ENCODE measurements at regions not wholly inside any gene's neighbourhood (a gene's known extent, or its start where the extent isn't known, plus 50 kb on each side); places are given as distances from the start of the nearest gene placed in this dataset.

DNA sequence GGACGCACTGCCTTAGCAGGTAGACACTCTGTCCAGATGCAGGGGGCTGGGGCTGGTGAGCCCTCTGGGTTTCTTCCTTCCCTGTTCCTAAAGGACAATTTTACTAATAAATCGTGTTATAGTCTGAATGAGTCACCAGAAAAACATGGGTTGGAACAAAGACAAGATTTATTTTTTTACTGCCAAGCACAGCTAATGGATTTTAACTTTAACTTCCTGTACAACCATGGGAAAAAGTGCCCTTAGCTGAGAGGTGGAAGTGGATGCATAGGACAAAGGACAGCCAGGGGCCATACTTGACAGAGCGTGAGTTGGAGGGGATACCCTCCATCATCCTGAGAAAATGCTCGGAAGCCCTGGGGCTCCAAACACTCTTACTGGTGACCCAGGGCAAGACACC, 300.7 kb downstream of the MSX2 start:
- TF ChIP-seq, protein P1, sequence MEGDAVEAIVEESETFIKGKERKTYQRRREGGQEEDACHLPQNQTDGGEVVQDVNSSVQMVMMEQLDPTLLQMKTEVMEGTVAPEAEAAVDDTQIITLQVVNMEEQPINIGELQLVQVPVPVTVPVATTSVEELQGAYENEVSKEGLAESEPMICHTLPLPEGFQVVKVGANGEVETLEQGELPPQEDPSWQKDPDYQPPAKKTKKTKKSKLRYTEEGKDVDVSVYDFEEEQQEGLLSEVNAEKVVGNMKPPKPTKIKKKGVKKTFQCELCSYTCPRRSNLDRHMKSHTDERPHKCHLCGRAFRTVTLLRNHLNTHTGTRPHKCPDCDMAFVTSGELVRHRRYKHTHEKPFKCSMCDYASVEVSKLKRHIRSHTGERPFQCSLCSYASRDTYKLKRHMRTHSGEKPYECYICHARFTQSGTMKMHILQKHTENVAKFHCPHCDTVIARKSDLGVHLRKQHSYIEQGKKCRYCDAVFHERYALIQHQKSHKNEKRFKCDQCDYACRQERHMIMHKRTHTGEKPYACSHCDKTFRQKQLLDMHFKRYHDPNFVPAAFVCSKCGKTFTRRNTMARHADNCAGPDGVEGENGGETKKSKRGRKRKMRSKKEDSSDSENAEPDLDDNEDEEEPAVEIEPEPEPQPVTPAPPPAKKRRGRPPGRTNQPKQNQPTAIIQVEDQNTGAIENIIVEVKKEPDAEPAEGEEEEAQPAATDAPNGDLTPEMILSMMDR (IDR thresholded peaks at IDR 0.05; ENCODE audit: low read depth, low read length): no peak
- no peak for TF ChIP-seq POLR2A (IDR thresholded peaks at IDR 0.05; ENCODE audit: extremely low read depth, insufficient read length)
- TF ChIP-seq, protein P2, sequence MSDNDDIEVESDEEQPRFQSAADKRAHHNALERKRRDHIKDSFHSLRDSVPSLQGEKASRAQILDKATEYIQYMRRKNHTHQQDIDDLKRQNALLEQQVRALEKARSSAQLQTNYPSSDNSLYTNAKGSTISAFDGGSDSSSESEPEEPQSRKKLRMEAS (IDR thresholded peaks at IDR 0.05; ENCODE audit: low read depth, low read length): no peak

All from NB4 (cell line).